Fibroblast of the aortic adventitia (primary cell): ENCODE measurements at regions not wholly inside any gene's neighbourhood (a gene's known extent, or its start where the extent isn't known, plus 50 kb on each side); places are given as distances from the start of the nearest gene placed in this dataset.
A peak's percentile ranks its signal among the peaks of the same experiment; 100 is the strongest.

Experiments used
- DNase-seq: peaks from one replicate; pipeline ENCODE4 v3.0.0-alpha.2; 2010; ENCODE audit warnings: low read depth
- H3K4me3 ChIP-seq: 2 replicates; pipeline ENCODE4 v1.5.1; 2011; ENCODE audit warnings: low read depth, mild to moderate bottlenecking, control low read depth, low read length, moderate library complexity
- TF ChIP-seq, protein P1 (sequence below): IDR thresholded peaks from 2 replicates; pipeline ENCODE4 v1.5.1; 2011; ENCODE audit warnings: mild to moderate bottlenecking, low read length, control low read depth, inconsistent platforms; ENCODE audit not compliant: insufficient read depth

DNA sequence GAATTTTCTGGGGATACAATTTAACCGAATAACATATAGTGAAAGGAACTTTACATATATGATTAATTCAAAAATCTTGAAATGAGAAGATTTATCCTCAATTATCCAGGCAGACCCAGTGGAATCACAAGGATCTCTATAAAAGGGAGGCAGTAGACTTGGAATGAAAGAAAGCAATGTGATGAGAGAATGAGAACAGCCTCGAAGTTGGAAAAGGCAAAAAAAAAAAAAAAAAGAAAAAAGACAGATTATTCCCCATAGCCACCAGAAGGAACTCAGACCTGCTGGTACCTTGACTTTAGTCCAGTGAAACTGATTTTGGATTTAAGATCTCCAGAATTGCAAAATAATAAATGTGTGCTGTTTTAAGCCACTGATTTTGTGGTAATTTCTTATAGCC, 416.3 kb upstream of the OR4E1 start:
- TF ChIP-seq, protein P1, sequence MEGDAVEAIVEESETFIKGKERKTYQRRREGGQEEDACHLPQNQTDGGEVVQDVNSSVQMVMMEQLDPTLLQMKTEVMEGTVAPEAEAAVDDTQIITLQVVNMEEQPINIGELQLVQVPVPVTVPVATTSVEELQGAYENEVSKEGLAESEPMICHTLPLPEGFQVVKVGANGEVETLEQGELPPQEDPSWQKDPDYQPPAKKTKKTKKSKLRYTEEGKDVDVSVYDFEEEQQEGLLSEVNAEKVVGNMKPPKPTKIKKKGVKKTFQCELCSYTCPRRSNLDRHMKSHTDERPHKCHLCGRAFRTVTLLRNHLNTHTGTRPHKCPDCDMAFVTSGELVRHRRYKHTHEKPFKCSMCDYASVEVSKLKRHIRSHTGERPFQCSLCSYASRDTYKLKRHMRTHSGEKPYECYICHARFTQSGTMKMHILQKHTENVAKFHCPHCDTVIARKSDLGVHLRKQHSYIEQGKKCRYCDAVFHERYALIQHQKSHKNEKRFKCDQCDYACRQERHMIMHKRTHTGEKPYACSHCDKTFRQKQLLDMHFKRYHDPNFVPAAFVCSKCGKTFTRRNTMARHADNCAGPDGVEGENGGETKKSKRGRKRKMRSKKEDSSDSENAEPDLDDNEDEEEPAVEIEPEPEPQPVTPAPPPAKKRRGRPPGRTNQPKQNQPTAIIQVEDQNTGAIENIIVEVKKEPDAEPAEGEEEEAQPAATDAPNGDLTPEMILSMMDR = no peak
- no peak overlapping the region for H3K4me3 ChIP-seq
- no peak for DNase-seq

DNA sequence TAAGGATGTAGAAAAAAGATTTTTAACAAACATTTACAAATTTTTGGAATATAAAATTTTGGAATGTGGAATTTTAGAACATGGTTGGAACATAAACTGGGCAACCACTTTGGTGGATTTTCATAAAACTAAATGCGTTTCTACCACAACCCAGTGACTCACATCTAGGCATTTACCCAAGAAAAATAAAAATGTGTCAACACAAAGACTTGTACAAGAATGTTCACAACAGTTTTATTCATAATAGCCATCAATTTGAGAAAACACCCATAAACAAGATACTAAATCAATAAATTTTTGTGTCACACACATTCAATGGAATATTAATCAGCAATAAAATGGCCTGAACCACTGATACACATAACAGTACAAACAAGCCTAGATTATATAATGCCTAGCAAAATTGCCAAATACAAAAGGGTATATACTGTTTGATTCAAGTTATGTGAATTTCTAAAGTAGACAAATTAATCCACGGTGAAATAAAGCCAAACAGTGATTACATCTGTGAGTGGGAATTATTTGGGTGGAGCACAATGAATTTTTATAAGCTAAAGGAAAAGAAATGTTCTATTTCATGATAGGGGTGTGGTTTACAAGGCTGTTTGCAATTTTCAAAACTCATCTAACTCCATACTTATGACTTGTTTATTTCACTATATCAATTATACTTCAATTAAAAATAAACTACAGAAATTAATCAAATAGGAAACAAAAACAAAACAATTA, 415.2 kb upstream of the OR4E1 start:
- TF ChIP-seq, protein P1 = no peak
- peak; percentile 3 for DNase-seq
- H3K4me3 ChIP-seq = no peak overlapping the region

DNA sequence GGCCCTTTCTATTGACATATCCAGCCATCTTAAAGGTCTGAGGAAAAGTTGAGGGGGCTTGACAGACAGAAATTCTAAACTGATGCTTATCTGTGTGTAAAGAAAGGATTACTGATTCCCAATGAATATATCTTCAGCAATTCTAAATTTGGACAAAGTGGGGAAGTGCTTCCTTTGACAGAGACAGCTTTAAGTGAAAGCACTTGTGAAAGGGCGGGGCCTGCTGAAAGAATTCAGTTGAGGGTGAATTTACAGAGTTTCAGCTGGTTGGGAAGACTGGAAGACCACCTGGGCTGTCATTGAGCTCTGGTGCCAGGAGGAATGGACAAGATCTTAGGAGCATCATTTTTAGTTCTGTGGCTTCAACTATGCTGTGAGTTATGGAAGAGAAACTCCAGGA, 412.5 kb upstream of the OR4E1 start:
- DNase-seq = no peak
- TF ChIP-seq, protein P1 = no peak
- no peak overlapping the region for H3K4me3 ChIP-seq

DNA sequence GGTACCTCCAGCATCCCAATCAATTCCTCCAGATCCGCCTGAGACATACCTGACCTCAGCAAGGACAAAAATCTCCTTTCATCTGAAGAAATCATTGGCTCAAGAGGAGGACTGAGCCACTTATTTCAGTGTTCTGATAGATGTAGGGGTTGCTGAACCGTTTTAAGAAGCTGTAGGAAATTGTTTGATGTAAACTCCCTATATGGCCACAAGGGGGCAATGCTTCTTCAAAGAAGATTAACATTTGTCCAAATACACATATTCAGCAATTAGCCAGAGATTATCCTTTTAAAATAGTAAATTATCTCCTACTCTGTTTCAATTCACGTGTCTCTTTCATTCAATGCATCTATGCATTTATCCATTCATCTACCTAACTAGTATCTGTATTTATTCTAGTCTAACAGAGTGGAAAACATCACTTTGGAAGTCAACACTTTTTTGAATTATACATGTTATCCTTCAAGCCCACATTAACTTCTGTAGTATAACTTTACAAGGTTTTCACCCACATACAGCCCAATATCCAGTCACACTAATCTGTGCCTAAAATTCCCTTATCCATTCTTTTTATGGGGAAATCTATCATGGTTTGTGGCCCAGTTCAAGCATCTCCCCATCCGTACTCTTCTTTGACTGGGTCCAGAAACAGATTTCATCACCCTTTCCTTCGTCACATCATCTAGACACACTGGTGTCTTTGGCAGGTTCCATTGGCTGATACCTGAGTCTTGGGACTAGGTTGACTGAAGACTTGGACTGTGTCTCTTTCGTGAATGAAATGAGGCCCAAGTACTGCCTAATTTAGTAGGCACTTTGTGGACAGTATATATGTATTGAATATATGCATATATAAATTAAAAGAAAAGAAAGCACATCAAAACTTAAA, 411.0 kb upstream of the OR4E1 start:
- no peak overlapping the region for H3K4me3 ChIP-seq
- TF ChIP-seq, protein P1 = peak; percentile 70
- peak; percentile 70 for DNase-seq

DNA sequence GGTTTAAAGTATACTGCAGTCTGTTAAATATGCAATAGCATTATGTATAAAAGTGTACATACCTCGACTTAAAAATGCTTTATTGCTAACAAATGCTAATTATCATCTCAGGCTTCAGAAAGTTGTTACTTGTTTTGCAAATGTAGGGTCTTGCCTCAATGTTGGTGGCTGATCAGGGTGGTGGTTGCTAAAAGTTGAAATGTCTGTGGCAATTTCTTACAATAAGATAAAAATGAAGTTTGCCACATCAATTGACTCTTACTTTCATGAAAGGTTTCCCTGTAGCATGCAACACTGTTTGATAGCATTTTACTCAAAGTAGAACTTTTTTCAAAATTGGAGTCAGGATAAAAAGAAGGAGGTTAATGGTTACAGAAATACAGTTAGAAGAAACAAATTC, 407.7 kb upstream of the OR4E1 start:
- TF ChIP-seq, protein P1 = no peak

DNA sequence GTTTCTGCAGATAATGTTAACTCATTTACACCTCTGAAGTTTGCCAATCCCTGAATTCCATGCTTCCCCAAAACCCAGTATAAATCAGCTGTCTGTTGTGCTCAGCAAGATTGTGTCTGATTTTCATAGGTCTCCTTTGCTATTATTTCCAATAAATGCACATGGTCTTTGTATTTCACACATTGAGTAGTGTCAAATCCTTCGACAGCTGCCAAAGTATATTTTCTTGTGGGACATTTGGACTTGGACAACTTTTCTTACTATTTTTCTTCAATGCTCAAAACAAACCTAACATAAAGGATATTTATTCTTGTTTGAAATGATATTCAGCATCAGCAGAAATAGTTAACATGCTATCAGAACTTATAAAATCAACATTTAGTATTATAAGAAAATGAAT, 406.1 kb upstream of the OR4E1 start:
- H3K4me3 ChIP-seq = no peak overlapping the region
- TF ChIP-seq, protein P1 = no peak
- no peak for DNase-seq

More for the DNA sequence above, 407.7 kb upstream of the OR4E1 start:
- H3K4me3 ChIP-seq = no peak overlapping the region
- no peak for DNase-seq
